Cardiac fibroblast (primary cell): ENCODE measurements at regions not wholly inside any gene's neighbourhood (a gene's known extent, or its start where the extent isn't known, plus 50 kb on each side); places are given as distances from the start of the nearest gene placed in this dataset.

ENCODE experiments used
- DNase-seq, 2 donors: peaks; one replicate each; pipeline versions ENCODE4 v3.0.0 to v3.0.0-alpha.2; 2010; ENCODE audit warnings: low read depth in 2 of 2
- H3K4me3 ChIP-seq, 2 donors: replicated peaks in 1 of 2; 1 replicate in 1 of 2; 2 replicates in 1 of 2; pipeline ENCODE4 v1.5.1; 2011; ENCODE audit warnings: low read depth in 2 of 2, low read length in 2 of 2, mild to moderate bottlenecking in 2 of 2, moderate library complexity in 1 of 2
- TF ChIP-seq, protein P1 (sequence below): IDR thresholded peaks from one replicate; pipeline ENCODE4 v1.5.1; 2011; ENCODE audit warnings: low read depth, mild to moderate bottlenecking, low read length, inconsistent platforms

DNA sequence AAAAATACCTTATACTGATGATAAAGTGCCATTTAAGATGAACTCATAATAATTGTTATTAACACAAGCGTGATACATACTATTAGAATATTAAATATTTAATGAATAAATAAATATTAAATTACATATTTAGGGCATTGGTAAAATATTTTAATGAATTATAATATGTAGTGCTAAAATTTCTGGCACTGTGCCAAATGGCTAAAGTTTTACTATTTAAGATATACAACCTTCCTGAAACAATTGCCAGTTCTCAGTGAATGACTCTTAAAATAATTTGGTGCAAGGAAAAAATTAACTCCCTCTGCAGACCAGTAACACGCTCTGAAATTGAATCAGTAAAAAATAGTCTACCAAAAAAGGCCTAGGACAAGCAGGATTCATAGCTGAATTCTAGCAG lies 428.9 kb upstream of the ATXN7L3B start:
- H3K4me3 ChIP-seq: no peak overlapping the region
- TF ChIP-seq, protein P1, sequence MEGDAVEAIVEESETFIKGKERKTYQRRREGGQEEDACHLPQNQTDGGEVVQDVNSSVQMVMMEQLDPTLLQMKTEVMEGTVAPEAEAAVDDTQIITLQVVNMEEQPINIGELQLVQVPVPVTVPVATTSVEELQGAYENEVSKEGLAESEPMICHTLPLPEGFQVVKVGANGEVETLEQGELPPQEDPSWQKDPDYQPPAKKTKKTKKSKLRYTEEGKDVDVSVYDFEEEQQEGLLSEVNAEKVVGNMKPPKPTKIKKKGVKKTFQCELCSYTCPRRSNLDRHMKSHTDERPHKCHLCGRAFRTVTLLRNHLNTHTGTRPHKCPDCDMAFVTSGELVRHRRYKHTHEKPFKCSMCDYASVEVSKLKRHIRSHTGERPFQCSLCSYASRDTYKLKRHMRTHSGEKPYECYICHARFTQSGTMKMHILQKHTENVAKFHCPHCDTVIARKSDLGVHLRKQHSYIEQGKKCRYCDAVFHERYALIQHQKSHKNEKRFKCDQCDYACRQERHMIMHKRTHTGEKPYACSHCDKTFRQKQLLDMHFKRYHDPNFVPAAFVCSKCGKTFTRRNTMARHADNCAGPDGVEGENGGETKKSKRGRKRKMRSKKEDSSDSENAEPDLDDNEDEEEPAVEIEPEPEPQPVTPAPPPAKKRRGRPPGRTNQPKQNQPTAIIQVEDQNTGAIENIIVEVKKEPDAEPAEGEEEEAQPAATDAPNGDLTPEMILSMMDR: no peak
- DNase-seq: no peak

DNA sequence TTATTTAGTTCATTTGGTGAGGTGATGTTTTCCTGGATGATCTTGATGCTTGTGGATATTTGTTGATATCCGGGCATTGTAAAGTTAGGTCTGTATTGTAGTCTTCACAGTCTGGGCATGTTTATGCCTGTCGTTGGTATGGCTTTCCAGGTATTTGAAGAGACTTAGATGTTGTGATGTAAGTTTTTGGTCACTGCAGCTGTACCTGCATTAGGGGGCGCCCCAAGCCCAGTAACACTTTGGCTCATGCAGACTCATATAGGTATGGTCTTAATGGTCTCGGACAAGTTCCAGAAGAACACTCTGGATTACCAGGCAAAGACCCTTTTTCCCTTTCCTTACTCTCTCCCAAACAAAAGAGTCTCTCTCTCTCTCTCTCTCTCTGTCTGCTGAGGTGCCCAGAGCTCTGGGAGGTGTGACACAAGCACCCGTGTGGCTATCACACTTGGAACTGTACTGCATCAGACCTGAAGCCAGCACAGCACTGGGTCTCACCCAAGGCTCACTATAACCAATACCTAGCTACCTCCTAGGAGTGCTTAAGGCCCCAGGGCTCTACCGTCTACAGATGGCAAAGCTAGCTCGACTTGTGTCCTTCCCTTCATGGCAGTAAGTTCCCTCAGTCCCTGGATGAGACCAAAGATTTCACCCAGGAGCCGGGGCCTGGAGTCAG lies 425.8 kb upstream of the ATXN7L3B start:
- TF ChIP-seq, protein P1: no peak
- H3K4me3 ChIP-seq: no peak overlapping the region
- peak in 1 of 2 donors; percentile 6 for DNase-seq

DNA sequence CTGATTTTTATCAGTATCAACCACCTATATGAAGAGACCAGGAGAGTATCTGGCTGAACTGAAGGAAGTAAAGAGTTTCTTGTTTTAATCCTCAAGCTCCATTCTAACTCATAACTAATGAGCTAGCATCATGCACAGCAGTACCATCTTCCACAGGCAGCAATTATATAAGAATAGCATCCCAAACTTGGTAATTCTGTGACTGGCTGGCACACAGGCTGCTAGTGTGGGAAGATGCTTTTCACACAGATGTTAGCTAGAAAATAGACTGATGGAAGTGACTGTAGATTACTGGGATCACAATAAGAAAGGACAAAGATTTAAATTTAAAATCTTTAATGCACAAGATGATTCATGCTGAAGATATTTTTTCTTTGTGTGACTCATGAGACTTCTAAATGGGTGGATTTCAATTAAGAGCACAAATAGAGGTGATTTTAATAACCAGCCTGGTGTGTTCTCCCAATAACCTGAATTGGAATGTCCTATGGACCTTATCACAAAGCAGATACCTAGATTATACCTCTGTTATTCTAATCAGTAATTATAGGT lies 417.7 kb upstream of the ATXN7L3B start:
- no peak overlapping the region for H3K4me3 ChIP-seq
- TF ChIP-seq, protein P1: no peak
- DNase-seq: no peak

DNA sequence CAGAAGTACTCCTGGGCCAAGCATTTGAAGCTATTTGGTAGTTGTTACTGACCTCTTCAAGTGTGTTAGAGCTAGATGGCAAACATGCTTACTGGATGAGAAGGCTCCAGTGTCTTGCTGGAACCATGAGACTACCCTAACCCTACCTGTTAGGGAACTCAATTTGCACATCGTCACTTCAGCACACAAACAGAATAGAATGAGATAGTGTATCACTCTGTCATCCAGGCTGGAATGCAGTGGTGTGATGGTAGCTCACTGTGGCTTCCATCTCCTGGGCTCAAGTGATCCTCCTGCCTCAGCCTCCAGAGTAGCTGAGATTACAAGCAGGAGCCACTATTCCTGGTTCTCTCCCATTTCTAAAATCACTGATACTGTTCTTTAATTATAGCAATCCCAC lies 417.0 kb upstream of the ATXN7L3B start:
- H3K4me3 ChIP-seq: no peak overlapping the region
- TF ChIP-seq, protein P1: no peak
- DNase-seq: no peak

DNA sequence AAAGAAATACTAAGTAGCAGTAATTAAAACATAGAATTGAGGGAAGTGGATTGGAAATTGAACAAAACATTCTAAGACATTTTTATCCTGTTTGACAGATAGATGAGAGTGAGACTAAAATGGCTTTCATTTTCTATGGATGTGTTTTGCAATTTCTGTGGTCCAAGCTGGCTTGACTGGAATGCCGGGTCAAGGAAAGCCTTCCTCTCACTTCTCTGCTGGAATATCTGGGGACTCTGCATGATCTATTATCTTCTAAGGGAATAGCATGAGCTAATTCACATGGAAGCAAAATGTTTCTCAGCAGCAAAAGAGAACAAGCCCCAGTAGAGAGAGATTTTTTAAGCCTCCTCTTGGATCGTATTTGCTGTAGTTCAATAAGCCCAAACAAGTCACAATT lies 407.9 kb upstream of the ATXN7L3B start:
- DNase-seq: no peak
- no peak overlapping the region for H3K4me3 ChIP-seq
- TF ChIP-seq, protein P1: no peak

DNA sequence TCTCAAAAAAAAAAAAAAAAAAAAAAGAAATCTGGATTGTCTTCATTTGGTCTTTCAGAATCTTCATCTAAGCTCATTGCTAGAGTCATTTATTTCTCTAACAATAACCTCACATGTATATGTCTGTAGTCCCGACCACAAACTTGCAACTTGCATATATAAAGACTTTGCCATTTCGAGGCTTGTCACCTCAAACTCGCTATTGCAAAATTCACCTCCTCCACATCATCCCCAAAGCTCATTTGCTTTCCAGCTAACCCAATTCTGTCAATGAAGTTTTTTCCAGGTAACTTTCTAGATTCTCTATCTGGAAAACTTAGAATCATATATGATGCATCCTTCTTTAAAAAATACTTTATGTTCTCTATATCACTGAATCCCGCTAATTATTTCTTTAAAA lies 393.2 kb upstream of the ATXN7L3B start:
- no peak for DNase-seq
- H3K4me3 ChIP-seq: no peak overlapping the region
- TF ChIP-seq, protein P1: no peak

DNA sequence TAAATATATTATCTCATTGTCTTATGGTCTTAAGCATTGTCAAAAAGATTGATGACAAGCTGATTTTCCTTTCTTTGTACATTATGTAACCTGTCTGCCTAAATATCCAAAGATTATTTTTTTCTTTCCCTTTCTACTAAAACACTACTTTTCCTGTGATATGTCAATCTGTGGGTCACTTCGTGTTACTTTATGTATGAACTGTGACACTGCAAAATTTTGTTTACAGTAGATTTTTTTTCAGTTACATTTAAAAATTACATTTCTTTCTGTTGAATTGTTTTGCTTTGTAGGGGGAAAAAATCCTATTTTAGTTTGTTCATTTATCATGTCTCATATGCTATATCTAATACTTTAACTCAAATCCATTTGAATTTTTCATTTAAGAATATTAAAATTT lies 392.3 kb upstream of the ATXN7L3B start:
- no peak for DNase-seq
- TF ChIP-seq, protein P1: no peak
- no peak overlapping the region for H3K4me3 ChIP-seq
